Tibial artery (tissue), 4 donors: ENCODE measurements at regions not wholly inside any gene's neighbourhood (a gene's known extent, or its start where the extent isn't known, plus 50 kb on each side); places are given as distances from the start of the nearest gene placed in this dataset.

Source experiments
- DNase-seq, 2 donors: peaks; one replicate each; pipeline ENCODE4 v3.0.0-alpha.2; 2019
- H3K27ac ChIP-seq, 2 donors: fragments of 200-600 bp; sonication (generic) in 1 of 2; 1 replicate in 1 of 2; 2 replicates in 1 of 2; pipeline ENCODE4 v1.5.1; 2018 to 2019; ENCODE audit warnings: mild to moderate bottlenecking in 1 of 2
- H3K27me3 ChIP-seq, 2 donors: fragments of 200-600 bp; sonication (generic) in 1 of 2; one replicate each; pipeline versions ENCODE4 v1.5.1 to v1.6.0; 2016 to 2019
- H3K36me3 ChIP-seq, 3 donors: fragments of 200-600 bp; sonication (generic) in 2 of 3; one replicate each; pipeline ENCODE4 v1.5.1; 2016 to 2019; ENCODE audit warnings: mild to moderate bottlenecking in 2 of 3
- H3K4me1 ChIP-seq, 4 donors: fragments of 200-600 bp; sonication (generic) in 2 of 4; 1 replicate in 3 of 4; 2 replicates in 1 of 4; pipeline ENCODE4 v1.5.1; 2016 to 2019
- H3K4me3 ChIP-seq, 2 donors: fragments of 200-600 bp; sonication (generic) in 1 of 2; 1 replicate in 1 of 2; 2 replicates in 1 of 2; pipeline ENCODE4 v1.5.1; 2018 to 2019; ENCODE audit warnings: mild to moderate bottlenecking in 2 of 2
- H3K9me3 ChIP-seq, 3 donors: fragments of 200-600 bp; sonication (generic) in 1 of 3; one replicate each; pipeline ENCODE4 v1.5.1; 2016 to 2019
- CTCF ChIP-seq, 2 experiments: fragments of 200-600 bp in 1 of 2; fragments of 450-650 bp in 1 of 2; IDR thresholded peaks; one replicate each; pipeline ENCODE4 v1.5.1; 2017 to 2019; ENCODE audit warnings: antibody characterized with exemption in 2 of 2, mild to moderate bottlenecking in 1 of 2, moderate library complexity in 1 of 2
- intact Hi-C: fragments of 100-400 bp; cut with DNase I; formaldehyde crosslinking; loops from one replicate; pipeline ENCODE4 v1.15.0; 2023; ENCODE audit warnings: low total_unique reads

GRCh38 chr3:64451283-64452012 lies 226.2 kb upstream of the PRICKLE2 start:
- DNase-seq: no peak
- Histone ChIP-seq H3K36me3 (no peaks in the 10 kb centered on the region), H3K9me3 (no peaks in the 10 kb centered on the region), H3K4me3 (no peak overlapping the region), H3K27ac (no peak overlapping the region), H3K4me1 (no peaks in the 10 kb centered on the region), H3K27me3 (no peaks in the 10 kb centered on the region)
- no peak for TF ChIP-seq CTCF (IDR thresholded peaks at IDR 0.05)
- intact Hi-C loops: no loop called here

GRCh38 chr3:64450396-64450956 lies 225.2 kb upstream of the PRICKLE2 start:
- TF ChIP-seq CTCF (IDR thresholded peaks at IDR 0.05): no peak

GRCh38 chr3:64449026-64449425 lies 223.8 kb upstream of the PRICKLE2 start:
- H3K4me3 ChIP-seq: no peak overlapping the region
- H3K27ac ChIP-seq: no peak overlapping the region
- no peak for DNase-seq
- no peaks in the 10 kb centered on the region for H3K9me3 ChIP-seq
- intact Hi-C loops: no loop called here
- peaks cover 0 to 15% (median 12%) of the 10 kb centered on the region in 4 donors for H3K4me1 ChIP-seq
- no peak for TF ChIP-seq CTCF (IDR thresholded peaks at IDR 0.05)
- H3K27me3 ChIP-seq: peaks cover 0 to 16% of the 10 kb centered on the region in 2 donors
- H3K36me3 ChIP-seq: no peaks in the 10 kb centered on the region

More at GRCh38 chr3:64450396-64450956, 225.2 kb upstream of the PRICKLE2 start:
- Histone ChIP-seq H3K4me3 (no peak overlapping the region), H3K27me3 (peaks cover 0 to 1% of the 10 kb centered on the region in 2 donors), H3K36me3 (no peaks in the 10 kb centered on the region), H3K27ac (no peak overlapping the region), H3K9me3 (no peaks in the 10 kb centered on the region), H3K4me1 (peaks cover 0 to 1% (median under 1%) of the 10 kb centered on the region in 4 donors)
- intact Hi-C loops: no loop called here
- DNase-seq: no peak

GRCh38 chr3:64445944-64446300 lies 220.7 kb upstream of the PRICKLE2 start:
- no peak for DNase-seq
- no peaks in the 10 kb centered on the region for H3K9me3 ChIP-seq
- TF ChIP-seq CTCF (IDR thresholded peaks at IDR 0.05): no peak
- H3K4me3 ChIP-seq: no peak overlapping the region
- no peaks in the 10 kb centered on the region for H3K36me3 ChIP-seq
- H3K27me3 ChIP-seq: peaks cover 0 to 38% of the 10 kb centered on the region in 2 donors
- intact Hi-C loops: no loop called here
- no peak overlapping the region for H3K27ac ChIP-seq
- peaks cover 0 to 20% (median 14%) of the 10 kb centered on the region in 4 donors for H3K4me1 ChIP-seq

GRCh38 chr3:64445109-64445943 lies 220.1 kb upstream of the PRICKLE2 start:
- intact Hi-C loops: no loop called here
- H3K4me3 ChIP-seq: peak overlapping the region; percentile 40 to 54
- peaks cover 0 to 22% (median 15%) of the 10 kb centered on the region in 4 donors for H3K4me1 ChIP-seq
- DNase-seq: no peak
- no peak for TF ChIP-seq CTCF (IDR thresholded peaks at IDR 0.05)
- H3K9me3 ChIP-seq: no peaks in the 10 kb centered on the region
- H3K27me3 ChIP-seq: peaks cover 0 to 38% of the 10 kb centered on the region in 2 donors
- no peaks in the 10 kb centered on the region for H3K36me3 ChIP-seq
- no peak overlapping the region for H3K27ac ChIP-seq
